Tibial nerve (tissue), 4 donors: ENCODE measurements at regions not wholly inside any gene's neighbourhood (a gene's known extent, or its start where the extent isn't known, plus 50 kb on each side); places are given as distances from the start of the nearest gene placed in this dataset.

Source experiments
- EP300 ChIP-seq, 2 donors: sonication (generic); formaldehyde crosslinking; IDR thresholded peaks; one replicate each; pipeline ENCODE4 v1.6.1; 2017; ENCODE audit warnings: antibody characterized with exemption in 2 of 2, mild to moderate bottlenecking in 1 of 2
- TF ChIP-seq, protein P1 (sequence below), 5 experiments: fragments of 200-600 bp in 3 of 5; fragments of 450-650 bp in 2 of 5; sonication (generic) in 3 of 5; IDR thresholded peaks; one replicate each; pipeline ENCODE4 v1.5.1; 2016 to 2019; ENCODE audit warnings: antibody characterized with exemption in 5 of 5, mild to moderate bottlenecking in 3 of 5, moderate library complexity in 2 of 5

DNA sequence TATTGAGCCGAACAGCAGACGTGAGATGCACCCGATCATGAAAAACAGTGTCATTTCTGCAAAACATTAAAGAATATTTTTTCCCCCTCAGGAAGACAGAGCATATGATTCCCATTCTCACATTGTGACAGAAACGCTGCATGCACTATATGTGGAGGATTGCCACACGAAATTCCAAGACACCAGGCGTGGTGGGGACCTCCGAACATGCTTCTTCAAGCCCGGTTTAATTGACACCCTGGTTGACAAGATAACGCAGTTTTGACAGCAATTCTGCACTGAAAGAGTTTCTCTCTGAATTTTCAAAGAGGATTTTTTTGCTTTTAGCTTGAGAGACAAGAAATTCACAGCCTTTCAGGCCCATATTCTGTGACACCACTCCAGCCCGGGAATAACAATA lies 442.8 kb upstream of the NRP1 start:
- TF ChIP-seq, protein P1, sequence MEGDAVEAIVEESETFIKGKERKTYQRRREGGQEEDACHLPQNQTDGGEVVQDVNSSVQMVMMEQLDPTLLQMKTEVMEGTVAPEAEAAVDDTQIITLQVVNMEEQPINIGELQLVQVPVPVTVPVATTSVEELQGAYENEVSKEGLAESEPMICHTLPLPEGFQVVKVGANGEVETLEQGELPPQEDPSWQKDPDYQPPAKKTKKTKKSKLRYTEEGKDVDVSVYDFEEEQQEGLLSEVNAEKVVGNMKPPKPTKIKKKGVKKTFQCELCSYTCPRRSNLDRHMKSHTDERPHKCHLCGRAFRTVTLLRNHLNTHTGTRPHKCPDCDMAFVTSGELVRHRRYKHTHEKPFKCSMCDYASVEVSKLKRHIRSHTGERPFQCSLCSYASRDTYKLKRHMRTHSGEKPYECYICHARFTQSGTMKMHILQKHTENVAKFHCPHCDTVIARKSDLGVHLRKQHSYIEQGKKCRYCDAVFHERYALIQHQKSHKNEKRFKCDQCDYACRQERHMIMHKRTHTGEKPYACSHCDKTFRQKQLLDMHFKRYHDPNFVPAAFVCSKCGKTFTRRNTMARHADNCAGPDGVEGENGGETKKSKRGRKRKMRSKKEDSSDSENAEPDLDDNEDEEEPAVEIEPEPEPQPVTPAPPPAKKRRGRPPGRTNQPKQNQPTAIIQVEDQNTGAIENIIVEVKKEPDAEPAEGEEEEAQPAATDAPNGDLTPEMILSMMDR (IDR thresholded peaks at IDR 0.05): no peak
- TF ChIP-seq EP300 (IDR thresholded peaks at IDR 0.05): no peak
